Dedifferentiated amniotic fluid mesenchymal stem cell (primary cell): ENCODE measurements at regions not wholly inside any gene's neighbourhood (a gene's known extent, or its start where the extent isn't known, plus 50 kb on each side); places are given as distances from the start of the nearest gene placed in this dataset.
"Not testable (repeated sequence)": the region's sequence is repeated elsewhere in the genome, so short reads cannot be mapped to it uniquely, and the experiment has no call there.

Experiments used
- DNase-seq: peaks from one replicate; pipeline ENCODE4 v3.0.0-alpha.2; 2016; ENCODE audit errors: extremely low spot score

DNA sequence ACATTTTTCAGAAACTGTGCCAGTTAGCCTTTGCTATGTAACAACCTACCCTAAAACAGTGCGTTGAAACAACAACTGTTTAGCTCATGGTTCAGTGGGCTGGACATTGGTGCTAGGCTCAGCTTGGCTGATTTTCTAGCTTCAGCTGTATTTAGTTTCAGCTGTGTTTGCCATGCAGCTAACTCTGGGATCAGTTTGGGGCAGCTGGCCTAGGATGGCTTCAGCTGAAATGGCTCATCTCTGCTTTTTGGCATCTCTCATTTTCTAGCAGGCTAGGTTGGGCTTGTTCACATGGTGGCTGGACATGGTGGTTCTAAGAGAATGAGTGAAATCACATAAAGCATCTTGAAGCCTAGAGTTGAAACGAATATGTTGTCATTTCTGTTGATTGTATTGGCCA, 464.2 kb downstream of the QKI start:
- DNase-seq: no peak

DNA sequence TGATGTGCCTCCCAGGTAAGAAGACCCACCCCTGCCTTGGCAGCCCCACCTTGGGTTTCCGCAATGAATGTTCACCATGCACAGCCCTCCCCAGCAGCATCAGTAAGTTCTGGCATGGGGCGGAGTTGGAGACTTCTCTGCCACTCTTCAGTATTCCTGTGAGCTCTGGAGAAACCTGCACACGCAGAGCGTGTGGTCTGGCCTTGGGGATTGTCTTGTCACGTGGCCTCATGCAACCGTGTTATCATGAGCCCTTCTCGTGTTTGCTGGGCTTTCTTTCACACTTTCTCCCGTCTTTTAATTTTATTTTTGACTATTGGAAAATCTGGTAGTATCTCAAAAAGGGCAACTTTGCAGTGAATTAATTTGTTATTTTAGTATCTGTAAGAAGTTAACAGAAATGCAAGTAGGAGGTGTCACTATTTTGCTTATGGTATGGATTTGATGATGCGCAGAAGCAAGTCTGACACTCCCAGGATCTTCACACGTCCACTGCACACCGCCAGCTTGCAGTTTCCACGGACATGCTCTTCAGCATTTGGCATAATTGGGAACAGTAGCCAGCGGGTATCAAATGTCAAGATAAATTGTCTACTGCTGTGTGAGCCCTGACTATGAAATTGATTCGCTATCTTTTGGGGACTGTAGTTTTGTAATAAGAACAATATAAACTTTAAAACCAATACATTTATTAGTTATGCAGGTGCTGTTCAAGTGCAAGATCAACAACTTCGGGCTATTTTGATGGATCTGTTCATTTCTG, 463.5 kb downstream of the QKI start:
- DNase-seq: no peak

DNA sequence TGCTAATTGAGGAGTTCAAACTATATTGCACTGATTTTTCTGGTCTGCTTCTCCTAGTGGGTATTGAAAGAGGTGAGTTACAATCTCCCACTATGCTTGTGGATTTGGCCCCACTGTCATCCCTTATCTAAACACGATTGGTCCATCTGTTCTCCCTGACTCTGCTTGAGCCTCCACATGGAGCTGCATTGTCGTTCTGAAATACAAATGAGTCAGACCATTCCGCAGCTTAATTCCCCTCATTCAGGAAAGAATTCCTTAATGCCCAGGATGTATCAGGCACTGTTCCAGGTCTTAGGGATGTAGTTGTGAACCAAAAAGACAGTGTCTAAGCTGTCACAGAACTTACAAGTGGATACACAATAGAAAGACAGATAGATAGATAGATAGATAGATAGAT, 461.9 kb downstream of the QKI start:
- DNase-seq: no peak

GRCh38 chr6:163874784-163875183, 460.3 kb downstream of the QKI start:
- DNase-seq: no peak

- peak; percentile 91 for DNase-seq
Measured at GRCh38 chr6:163872335-163872734, 457.8 kb downstream of the QKI start.

DNA sequence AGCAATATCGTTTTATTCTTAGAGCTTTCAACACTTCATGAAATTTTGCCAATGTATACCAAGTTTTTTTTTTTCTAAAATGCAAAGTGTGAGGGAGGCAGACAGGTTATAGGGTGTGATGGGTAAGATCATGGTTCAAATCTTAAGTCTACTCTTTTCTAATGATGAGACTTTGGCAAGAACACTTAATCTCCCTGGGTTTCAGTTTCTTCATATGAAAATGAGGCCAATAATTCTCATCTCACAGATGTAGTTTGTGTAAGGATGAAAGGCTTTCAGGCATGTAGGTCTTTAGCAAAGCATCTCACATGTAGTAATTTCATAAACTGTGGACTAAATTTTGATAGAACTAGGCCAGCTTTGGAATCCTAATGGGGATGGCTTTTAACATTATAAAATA, 457.1 kb downstream of the QKI start:
- no peak for DNase-seq

GRCh38 chr6:163867518-163868292, 453.2 kb downstream of the QKI start:
- no peak for DNase-seq

DNA sequence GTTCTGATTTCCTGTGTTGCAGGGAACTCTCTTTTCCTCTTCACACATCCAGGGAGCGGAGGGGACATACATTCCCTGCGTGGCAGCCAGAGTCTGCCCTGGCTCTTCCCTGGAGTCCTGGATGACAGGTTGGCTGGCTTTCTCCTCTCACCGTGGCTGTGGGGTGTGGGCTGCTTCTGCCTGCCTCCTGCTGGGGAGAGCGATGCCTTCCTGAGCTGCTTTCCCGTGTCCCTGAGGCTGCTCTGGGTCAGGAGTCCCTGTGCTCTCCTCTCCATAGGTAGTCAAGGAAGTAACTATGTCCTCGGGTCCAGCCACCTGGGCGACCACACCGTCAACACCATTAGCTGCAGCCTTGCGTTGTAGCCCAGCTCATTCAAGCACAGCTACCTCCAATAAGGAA, 451.7 kb downstream of the QKI start:
- no peak for DNase-seq

- no peak for DNase-seq
Measured at GRCh38 chr6:163863565-163863964, 449.0 kb downstream of the QKI start.

DNA sequence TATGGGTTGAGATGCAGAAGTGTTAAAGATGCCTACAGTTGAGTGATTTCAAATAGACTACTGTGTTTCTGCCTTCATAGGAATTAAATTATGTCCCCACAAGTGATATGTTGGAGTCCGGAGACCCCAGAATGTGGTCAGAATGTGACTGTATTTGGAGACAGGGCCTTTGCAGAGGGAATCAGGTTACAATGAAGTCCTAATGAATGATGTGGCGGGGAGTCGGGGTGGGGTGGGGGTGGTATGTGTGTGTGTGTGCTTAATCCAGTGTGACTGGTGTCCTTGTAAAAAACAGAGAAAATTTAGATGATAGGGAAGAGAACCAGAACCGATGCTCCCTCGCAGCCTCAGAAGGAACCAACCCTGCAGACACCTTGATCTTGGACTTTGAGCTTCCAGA, 448.2 kb downstream of the QKI start:
- no peak for DNase-seq

- no peak for DNase-seq
Measured at GRCh38 chr6:163861627-163862026, 447.1 kb downstream of the QKI start.

- DNase-seq: peak; percentile 57
Measured at GRCh38 chr6:163860287-163861081, 446.0 kb downstream of the QKI start.

DNA sequence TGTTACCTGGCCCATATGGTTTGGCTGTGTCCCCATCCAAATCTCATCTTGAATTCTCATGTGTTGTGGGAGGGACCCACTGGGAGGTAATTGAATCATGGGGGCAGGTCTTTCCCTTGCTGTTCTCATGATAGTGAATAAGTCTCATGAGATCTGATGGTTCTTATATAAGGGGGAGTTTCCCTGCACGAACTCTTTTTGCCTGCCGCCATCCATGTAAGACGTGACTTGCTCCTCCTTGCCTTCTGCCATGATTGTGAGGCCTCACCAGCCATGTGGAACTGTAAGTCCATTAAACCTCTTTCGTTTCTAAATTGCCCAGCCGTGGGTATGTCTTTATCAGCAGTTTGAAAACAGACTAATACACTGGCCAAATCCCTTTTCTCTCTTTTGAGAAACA, 444.4 kb downstream of the QKI start:
- not testable (repeated sequence) for DNase-seq

GRCh38 chr6:163857421-163857820, 442.9 kb downstream of the QKI start:
- DNase-seq: no peak

DNA sequence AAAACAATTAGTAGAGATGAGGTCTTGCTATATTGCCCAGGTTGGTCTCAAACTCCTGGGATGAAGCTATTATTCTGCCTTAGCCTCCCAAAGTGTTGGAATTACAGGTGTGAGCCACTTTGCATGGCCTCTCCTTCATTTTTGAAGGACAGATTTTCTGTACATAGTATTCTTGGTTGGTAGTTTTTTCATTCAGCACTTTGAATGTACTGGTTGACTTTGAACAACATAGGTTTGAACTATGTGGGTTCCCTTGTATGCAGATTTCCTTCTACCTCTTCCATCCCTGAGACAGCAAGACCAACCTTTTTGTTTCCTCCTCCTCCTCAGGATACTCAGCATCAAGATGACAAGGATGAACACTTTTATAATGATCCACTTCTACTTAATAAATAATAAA, 436.4 kb downstream of the QKI start:
- DNase-seq: no peak

GRCh38 chr6:163844761-163845160, 430.2 kb downstream of the QKI start:
- no peak for DNase-seq

GRCh38 chr6:163844357-163844756, 429.8 kb downstream of the QKI start:
- no peak for DNase-seq

GRCh38 chr6:163843218-163843617, 428.7 kb downstream of the QKI start:
- no peak for DNase-seq

DNA sequence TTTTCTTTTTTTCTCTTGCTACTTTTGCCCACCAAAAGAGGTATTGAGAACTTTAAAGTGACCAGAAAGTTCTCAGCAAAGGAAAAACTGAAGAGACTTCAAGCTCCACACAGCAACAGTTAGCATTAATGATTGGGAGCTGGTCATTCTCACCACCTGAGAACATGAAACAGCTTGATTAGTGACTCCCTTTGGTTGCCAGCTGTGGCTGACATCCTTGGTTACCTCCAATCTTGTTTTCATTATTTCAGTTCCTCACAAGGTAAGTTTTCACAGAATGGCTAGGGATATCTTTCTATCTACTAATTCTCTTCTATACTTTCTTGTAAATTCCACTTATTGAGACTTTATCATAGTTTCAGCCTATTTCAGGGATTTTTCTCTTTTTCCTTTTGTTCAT, 427.9 kb downstream of the QKI start:
- no peak for DNase-seq

DNA sequence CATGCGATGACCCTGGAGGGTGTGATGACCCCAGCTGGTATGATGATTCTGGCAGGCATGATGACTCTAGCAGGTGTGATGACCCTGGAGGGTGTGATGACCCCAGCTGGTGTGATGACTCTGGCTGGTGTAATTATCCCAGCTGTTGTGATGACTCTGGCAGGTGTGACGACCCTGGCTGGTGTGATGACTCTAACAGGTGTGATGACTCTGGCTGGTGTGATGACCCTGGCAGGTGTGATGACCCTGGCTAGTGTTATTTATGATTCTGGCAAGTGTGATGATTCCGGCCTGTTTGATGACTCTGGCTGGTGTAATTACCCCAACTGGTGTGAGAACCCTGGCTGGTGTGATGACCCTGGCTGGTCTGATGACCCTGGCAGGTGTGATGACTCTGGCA, 427.2 kb downstream of the QKI start:
- DNase-seq: no peak

GRCh38 chr6:163841326-163841725, 426.8 kb downstream of the QKI start:
- DNase-seq: no peak

GRCh38 chr6:163840880-163841279, 426.4 kb downstream of the QKI start:
- no peak for DNase-seq

DNA sequence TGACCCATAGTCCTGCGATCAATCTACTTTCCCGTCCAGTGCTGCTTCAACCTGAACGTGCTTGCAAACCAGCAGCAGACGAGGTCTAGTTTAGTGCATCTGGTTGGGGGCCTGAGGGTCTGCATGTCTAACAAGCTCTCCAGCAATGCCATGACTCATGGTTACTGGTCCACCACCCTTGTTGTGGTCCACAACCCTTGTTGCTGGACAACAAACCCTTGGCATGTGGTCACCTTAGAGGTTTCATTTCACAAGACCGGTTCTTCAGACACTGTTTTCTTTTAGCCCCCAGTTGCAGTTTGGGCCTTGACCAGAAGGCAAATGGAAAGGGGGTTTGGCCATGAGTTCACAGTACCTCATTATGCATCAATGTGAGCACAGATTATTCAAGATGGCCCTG, 424.8 kb downstream of the QKI start:
- DNase-seq: no peak
